ENCODE measurements at regions not wholly inside any gene's neighbourhood (a gene's known extent, or its start where the extent isn't known, plus 50 kb on each side); places are given as distances from the start of the nearest gene placed in this dataset.
A peak's percentile ranks its signal among the peaks of the same experiment; 100 is the strongest.

GRCh38 chr19:16000024-16000663 is 51.3 kb downstream of the OR10H4 start:
- DNase-seq = no peak

- DNase-seq = peak; percentile 34
Measured at GRCh38 chr19:16001481-16002312, 52.9 kb downstream of the OR10H4 start.

- DNase-seq = no peak
Measured at GRCh38 chr19:16002406-16003384, 53.9 kb downstream of the OR10H4 start.

GRCh38 chr19:16003391-16003790 is 54.6 kb downstream of the OR10H4 start:
- no peak for DNase-seq

- DNase-seq = no peak
Measured at GRCh38 chr19:16005925-16006324, 57.1 kb downstream of the OR10H4 start.

- DNase-seq = no peak
Measured at GRCh38 chr19:16012552-16012951, 63.7 kb upstream of the TPM4 start.

- DNase-seq = no peak
Measured at GRCh38 chr19:16013181-16013850, 63.0 kb upstream of the TPM4 start.

GRCh38 chr19:16013851-16014840 is 62.1 kb upstream of the TPM4 start:
- DNase-seq = no peak

GRCh38 chr19:16014923-16015804 is 61.1 kb upstream of the TPM4 start:
- DNase-seq = no peak

GRCh38 chr19:16015805-16016173 is 60.5 kb upstream of the TPM4 start:
- DNase-seq = no peak

- no peak for DNase-seq
Measured at GRCh38 chr19:16016226-16017137, 59.8 kb upstream of the TPM4 start.

- DNase-seq = no peak
Measured at GRCh38 chr19:16017138-16017490, 59.2 kb upstream of the TPM4 start.

- no peak for DNase-seq
Measured at GRCh38 chr19:16018106-16018755, 58.1 kb upstream of the TPM4 start.

GRCh38 chr19:16018801-16019551 is 57.3 kb upstream of the TPM4 start:
- no peak for DNase-seq

GRCh38 chr19:16019691-16020448 is 56.4 kb upstream of the TPM4 start:
- DNase-seq = no peak

- no peak for DNase-seq
Measured at GRCh38 chr19:16021796-16022195, 54.5 kb upstream of the TPM4 start.

GRCh38 chr19:16022251-16022650 is 54.0 kb upstream of the TPM4 start:
- no peak for DNase-seq
